Chondrocyte (in vitro differentiated cells): ENCODE measurements at regions not wholly inside any gene's neighbourhood (a gene's known extent, or its start where the extent isn't known, plus 50 kb on each side); places are given as distances from the start of the nearest gene placed in this dataset.

Experiments used
- DNase-seq: peaks from one replicate; pipeline ENCODE4 v3.0.0; 2021; ENCODE audit warnings: mixed read lengths, low spot score
- H3K27ac Mint-ChIP-seq: one replicate; pipeline ENCODE4 v1.8.0; 2021; ENCODE audit warnings: mild to moderate bottlenecking, moderate library complexity, mixed read lengths; ENCODE audit not compliant: unreplicated experiment
- H3K27me3 Mint-ChIP-seq: 2 replicates; pipeline ENCODE4 v1.8.0; 2021; ENCODE audit warnings: low read depth, mixed read lengths
- H3K36me3 Mint-ChIP-seq: 2 replicates; pipeline ENCODE4 v1.8.0; 2021; ENCODE audit warnings: low read depth, mixed read lengths
- H3K4me1 Mint-ChIP-seq: 2 replicates; pipeline ENCODE4 v1.8.0; 2021; ENCODE audit warnings: low read depth, mild to moderate bottlenecking, mixed read lengths
- H3K4me3 Mint-ChIP-seq: one replicate; pipeline ENCODE4 v1.8.0; 2021; ENCODE audit warnings: mild to moderate bottlenecking, moderate library complexity, mixed read lengths; ENCODE audit not compliant: unreplicated experiment
- H3K9me3 Mint-ChIP-seq: 2 replicates; pipeline ENCODE4 v1.8.0; 2021; ENCODE audit warnings: low read depth, mixed read lengths
- TF ChIP-seq, protein P1 (sequence below): fragments of 200-600 bp; sonication (generic); IDR thresholded peaks from 2 replicates; pipeline ENCODE4 v1.5.0; 2021; ENCODE audit warnings: antibody characterized with exemption, mild to moderate bottlenecking, moderate library complexity

DNA sequence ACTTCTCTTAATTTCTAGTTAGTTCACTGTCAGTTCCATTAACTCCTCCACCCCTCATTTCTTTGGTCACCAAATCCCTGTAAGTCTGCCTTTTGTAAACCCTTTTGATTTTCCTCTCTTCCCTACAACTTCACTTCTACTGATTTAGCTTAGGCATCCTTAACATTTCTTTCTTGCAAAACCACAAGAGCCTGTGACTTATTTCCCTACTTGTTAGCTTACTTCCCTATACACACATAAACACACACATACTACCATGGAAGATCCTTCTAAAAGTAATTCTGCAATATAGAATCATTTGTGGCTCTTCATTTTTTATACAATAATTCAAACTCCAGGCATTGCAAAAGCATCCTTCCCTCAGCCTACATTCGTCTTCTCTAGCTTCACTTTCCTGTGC lies 494.3 kb upstream of the USP15 start:
- no peaks in the 10 kb centered on the region for H3K4me1 Mint-ChIP-seq
- H3K27ac Mint-ChIP-seq = no peak overlapping the region

DNA sequence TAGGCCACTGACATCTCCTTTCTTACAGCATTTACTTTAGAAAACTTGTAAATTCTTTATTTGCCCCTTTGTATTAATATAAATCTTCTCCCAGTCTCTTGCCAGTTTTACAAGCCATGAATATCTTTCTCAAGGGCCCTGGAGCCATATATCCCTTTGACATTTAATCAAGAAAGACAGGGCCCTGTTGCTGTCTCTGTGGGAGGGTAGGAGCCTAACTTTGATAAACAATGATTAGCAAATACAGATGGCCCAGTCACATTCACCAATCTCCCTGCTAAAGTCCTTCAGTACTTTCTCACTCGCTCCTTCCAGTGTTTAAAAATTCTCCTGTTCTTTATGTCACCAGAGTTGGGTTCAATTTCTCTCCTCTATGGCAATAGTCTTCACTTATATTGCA lies 479.8 kb upstream of the USP15 start:
- TF ChIP-seq, protein P1, sequence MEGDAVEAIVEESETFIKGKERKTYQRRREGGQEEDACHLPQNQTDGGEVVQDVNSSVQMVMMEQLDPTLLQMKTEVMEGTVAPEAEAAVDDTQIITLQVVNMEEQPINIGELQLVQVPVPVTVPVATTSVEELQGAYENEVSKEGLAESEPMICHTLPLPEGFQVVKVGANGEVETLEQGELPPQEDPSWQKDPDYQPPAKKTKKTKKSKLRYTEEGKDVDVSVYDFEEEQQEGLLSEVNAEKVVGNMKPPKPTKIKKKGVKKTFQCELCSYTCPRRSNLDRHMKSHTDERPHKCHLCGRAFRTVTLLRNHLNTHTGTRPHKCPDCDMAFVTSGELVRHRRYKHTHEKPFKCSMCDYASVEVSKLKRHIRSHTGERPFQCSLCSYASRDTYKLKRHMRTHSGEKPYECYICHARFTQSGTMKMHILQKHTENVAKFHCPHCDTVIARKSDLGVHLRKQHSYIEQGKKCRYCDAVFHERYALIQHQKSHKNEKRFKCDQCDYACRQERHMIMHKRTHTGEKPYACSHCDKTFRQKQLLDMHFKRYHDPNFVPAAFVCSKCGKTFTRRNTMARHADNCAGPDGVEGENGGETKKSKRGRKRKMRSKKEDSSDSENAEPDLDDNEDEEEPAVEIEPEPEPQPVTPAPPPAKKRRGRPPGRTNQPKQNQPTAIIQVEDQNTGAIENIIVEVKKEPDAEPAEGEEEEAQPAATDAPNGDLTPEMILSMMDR = no peak
- no peak overlapping the region for H3K4me3 Mint-ChIP-seq
- H3K27me3 Mint-ChIP-seq = no peaks in the 10 kb centered on the region
- DNase-seq = no peak
- H3K36me3 Mint-ChIP-seq = no peaks in the 10 kb centered on the region
- no peak overlapping the region for H3K27ac Mint-ChIP-seq
- no peaks in the 10 kb centered on the region for H3K4me1 Mint-ChIP-seq
- no peaks in the 10 kb centered on the region for H3K9me3 Mint-ChIP-seq

More for the DNA sequence above, 494.3 kb upstream of the USP15 start:
- Mint-ChIP-seq H3K9me3 (peaks cover 3% of the 10 kb centered on the region), H3K36me3 (no peaks in the 10 kb centered on the region), H3K4me3 (no peak overlapping the region), H3K27me3 (peaks cover 5% of the 10 kb centered on the region)
- DNase-seq = no peak
- TF ChIP-seq, protein P1 = no peak

DNA sequence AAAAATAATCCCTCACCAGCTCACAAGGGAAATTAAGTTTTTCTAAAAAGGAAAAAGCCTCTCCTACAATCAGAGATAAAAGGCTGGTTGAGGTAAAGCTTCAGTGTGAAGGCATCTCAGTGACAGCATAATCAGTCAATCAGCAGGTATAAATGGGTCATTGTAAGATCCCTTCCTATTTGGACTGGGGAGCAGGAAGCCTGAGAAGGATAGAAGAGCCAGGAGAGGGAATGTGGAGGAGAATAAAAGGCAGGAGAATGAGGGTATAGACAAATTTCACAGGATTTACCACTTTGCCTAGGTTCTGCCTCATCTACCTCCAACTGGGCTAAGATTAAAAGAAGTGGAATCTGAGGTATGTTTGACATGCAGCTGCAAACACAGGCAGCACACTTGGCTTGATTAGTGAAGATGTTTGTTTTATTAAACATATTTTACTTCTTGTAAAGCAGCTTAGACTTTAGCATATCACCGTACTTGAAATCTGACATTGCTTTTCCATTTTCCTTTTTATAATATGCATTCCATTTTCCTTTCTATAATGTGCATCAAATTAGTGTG lies 479.1 kb upstream of the USP15 start:
- Mint-ChIP-seq H3K9me3 (no peaks in the 10 kb centered on the region), H3K36me3 (no peaks in the 10 kb centered on the region), H3K4me1 (no peaks in the 10 kb centered on the region), H3K4me3 (no peak overlapping the region), H3K27ac (no peak overlapping the region), H3K27me3 (peaks cover 3% of the 10 kb centered on the region)
- TF ChIP-seq, protein P1 = no peak
- DNase-seq = no peak

DNA sequence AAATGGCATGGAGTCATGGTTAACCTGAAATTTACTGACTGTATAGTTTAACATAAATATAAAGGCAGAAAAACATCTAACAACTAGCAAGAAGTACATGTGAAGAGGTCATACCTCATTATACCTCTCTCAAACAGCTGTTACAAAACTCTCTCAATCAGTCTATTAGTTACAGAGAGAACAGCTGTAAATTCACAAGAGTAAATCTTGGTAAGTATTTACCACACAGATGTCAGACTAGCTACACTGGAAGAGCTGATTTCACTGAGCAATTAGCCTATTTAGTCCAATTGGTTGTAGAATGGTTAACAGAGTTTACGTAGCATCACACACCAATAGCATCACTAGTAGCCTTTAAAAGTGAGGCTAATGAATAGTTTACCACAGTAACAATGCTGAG lies 463.4 kb upstream of the USP15 start:
- TF ChIP-seq, protein P1 = no peak
- no peaks in the 10 kb centered on the region for H3K4me1 Mint-ChIP-seq
- H3K36me3 Mint-ChIP-seq = no peaks in the 10 kb centered on the region
- no peak for DNase-seq
- no peak overlapping the region for H3K27ac Mint-ChIP-seq
- H3K27me3 Mint-ChIP-seq = no peaks in the 10 kb centered on the region
- H3K4me3 Mint-ChIP-seq = no peak overlapping the region
- peaks cover 3% of the 10 kb centered on the region for H3K9me3 Mint-ChIP-seq

DNA sequence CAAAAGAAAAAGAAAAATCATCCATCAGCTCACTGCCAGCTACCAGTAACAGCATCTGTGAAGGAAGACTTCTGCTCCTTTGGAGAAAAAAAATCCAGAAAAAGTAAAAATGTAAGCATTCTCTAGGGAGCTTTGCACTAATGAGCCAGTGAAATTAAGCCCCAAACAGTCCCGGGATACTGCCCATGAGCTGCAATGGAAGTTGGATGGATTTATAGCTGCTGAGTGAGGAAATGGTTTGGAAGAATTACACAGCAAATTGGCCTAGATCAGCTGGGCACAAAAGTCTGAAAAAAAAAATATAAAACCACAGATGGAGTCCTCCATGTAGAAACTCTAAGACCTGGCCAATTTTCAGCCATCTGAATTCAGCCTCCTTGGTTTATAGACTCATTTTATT lies 462.9 kb upstream of the USP15 start:
- Mint-ChIP-seq H3K27me3 (no peaks in the 10 kb centered on the region), H3K9me3 (no peaks in the 10 kb centered on the region), H3K36me3 (no peaks in the 10 kb centered on the region), H3K4me1 (no peaks in the 10 kb centered on the region), H3K4me3 (no peak overlapping the region), H3K27ac (no peak overlapping the region)
- TF ChIP-seq, protein P1 = no peak
- no peak for DNase-seq
